ENCODE measurements at regions not wholly inside any gene's neighbourhood (a gene's known extent, or its start where the extent isn't known, plus 50 kb on each side); places are given as distances from the start of the nearest gene placed in this dataset.

GRCh38 chr11:130765406-130765805 is 150.9 kb downstream of the SNX19 start:
- no peak for TF ChIP-seq POLR2A (IDR thresholded peaks at IDR 0.05)
- TF ChIP-seq, protein P1, sequence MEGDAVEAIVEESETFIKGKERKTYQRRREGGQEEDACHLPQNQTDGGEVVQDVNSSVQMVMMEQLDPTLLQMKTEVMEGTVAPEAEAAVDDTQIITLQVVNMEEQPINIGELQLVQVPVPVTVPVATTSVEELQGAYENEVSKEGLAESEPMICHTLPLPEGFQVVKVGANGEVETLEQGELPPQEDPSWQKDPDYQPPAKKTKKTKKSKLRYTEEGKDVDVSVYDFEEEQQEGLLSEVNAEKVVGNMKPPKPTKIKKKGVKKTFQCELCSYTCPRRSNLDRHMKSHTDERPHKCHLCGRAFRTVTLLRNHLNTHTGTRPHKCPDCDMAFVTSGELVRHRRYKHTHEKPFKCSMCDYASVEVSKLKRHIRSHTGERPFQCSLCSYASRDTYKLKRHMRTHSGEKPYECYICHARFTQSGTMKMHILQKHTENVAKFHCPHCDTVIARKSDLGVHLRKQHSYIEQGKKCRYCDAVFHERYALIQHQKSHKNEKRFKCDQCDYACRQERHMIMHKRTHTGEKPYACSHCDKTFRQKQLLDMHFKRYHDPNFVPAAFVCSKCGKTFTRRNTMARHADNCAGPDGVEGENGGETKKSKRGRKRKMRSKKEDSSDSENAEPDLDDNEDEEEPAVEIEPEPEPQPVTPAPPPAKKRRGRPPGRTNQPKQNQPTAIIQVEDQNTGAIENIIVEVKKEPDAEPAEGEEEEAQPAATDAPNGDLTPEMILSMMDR (IDR thresholded peaks at IDR 0.05) = no peak

Measured in uterus (tissue), 2 donors.